ENCODE measurements at regions not wholly inside any gene's neighbourhood (a gene's known extent, or its start where the extent isn't known, plus 50 kb on each side); places are given as distances from the start of the nearest gene placed in this dataset.

DNA sequence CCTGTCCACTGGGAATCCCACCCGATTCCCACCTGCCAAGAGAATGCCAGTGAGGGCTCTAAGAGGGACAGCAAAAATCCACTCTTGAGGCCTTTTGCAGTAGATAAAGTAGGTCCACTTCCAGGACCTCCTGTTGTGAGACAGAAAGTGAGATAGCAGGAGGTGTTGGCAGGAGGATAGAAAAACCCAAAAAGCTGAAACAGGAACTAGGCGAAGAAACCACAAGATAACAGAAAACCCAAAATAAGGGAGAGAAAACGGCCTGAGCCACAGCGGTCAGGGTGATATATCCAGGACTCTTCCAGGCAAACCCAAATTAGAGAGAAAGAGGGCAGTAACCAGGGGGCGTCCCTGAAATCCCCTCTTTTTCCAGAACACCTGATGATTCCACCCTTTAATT is 79.7 kb upstream of the LINC01488 start:
- H2AK9ac ChIP-seq (replicated peaks; ENCODE audit: low read depth, low read length, poor library complexity): no peak overlapping the region
- no peak overlapping the region for H3K9ac ChIP-seq (ENCODE audit: low read depth, low read length)
- no peak overlapping the region for H3K27ac ChIP-seq (ENCODE audit: insufficient read depth, low read length)
- H2BK120ac ChIP-seq (ENCODE audit: low read depth, low read length): peak overlapping the region; percentile 3
- H2BK20ac ChIP-seq (ENCODE audit: low read depth, low read length): peak overlapping the region; percentile 63; the same call in 1 of the 2 replicates
- ChIA-PET CTCF (no interaction called here), POLR2A (ENCODE audit: unreplicated experiment) (no interaction called here)
- H4K5ac ChIP-seq (ENCODE audit: low read depth, low read length): no peak overlapping the region
- H3K4ac ChIP-seq (ENCODE audit: low read depth, low read length): 0 out of 2 replicates have a peak overlapping the region, but pooled peaks have one; percentile 55
- H3K4me1 ChIP-seq (ENCODE audit: control insufficient read depth, insufficient read depth, low read length): peaks cover 14% of the 10 kb centered on the region
- H2BK15ac ChIP-seq (ENCODE audit: low read depth, low read length): no peak overlapping the region
- no peak overlapping the region for H3K18ac ChIP-seq (ENCODE audit: low read depth, low read length)
- in situ Hi-C loops (cut with MboI; ENCODE audit: low sequenced_read_pairs): no loop called here
- H3K4me2 ChIP-seq (ENCODE audit: low read depth, low read length): no peak overlapping the region
- 0 out of 2 replicates have a peak overlapping the region, but pooled peaks have one; percentile 49 for H4K91ac ChIP-seq (ENCODE audit: insufficient read depth, low read depth, low read length)
- H2AFZ ChIP-seq (replicated peaks; ENCODE audit: low read length, poor library complexity): no peak overlapping the region
- no peak overlapping the region for H3K14ac ChIP-seq (replicated peaks; ENCODE audit: low read depth, low read length)
- peaks cover 12% of the 10 kb centered on the region; the same call in 1 of the 2 replicates for H3K9me1 ChIP-seq (ENCODE audit: insufficient read depth, low read length)
- DNase-seq: no peak
- H4K20me1 ChIP-seq (ENCODE audit: insufficient read depth, low read length): no peaks in the 10 kb centered on the region
- no peak overlapping the region for H3K23ac ChIP-seq (ENCODE audit: low read depth, low read length)
- no peak overlapping the region for H3K56ac ChIP-seq (ENCODE audit: extremely low read depth, insufficient read depth, low read length)
- no peak overlapping the region for H3K4me3 ChIP-seq (ENCODE audit: insufficient read depth, low read depth, low read length)
- H4K8ac ChIP-seq (ENCODE audit: low read depth in 2 of 2, low read length in 2 of 2): no peak overlapping the region
- H2AK5ac ChIP-seq (ENCODE audit: low read depth, low read length): peak overlapping the region; percentile 48
- peaks cover 9% of the 10 kb centered on the region for H3K9me3 ChIP-seq (ENCODE audit: control insufficient read depth, insufficient read depth, low read length)
- no peak for ATAC-seq (ENCODE audit: low read depth)
- WGBS, 2 experiments (ENCODE audit: extremely low coverage in 2 of 2, insufficient read length in 1 of 2): no CpG with 5 or more reads among the region's 5 CpGs
- no peaks in the 10 kb centered on the region for H3K36me3 ChIP-seq (ENCODE audit: control insufficient read depth, insufficient read depth, low read length)
- no TSS peak for BruUV-seq (replicated peaks)
- dilution Hi-C loops (cut with HindIII; ENCODE audit: low sequenced_read_pairs, unreplicated experiment): no loop called here
- TF ChIP-seq BHLHE40 (IDR thresholded peaks at IDR 0.05; ENCODE audit: low read depth, low read length) (no peak), FOS (IDR thresholded peaks at IDR 0.05; ENCODE audit: low read depth, low read length) (no peak), POLR2A (IDR thresholded peaks at IDR 0.05; ENCODE audit: low read depth, low read length) (no peak), SMC3 (IDR thresholded peaks at IDR 0.05; ENCODE audit: low read depth, low read length) (no peak), MXI1 (IDR thresholded peaks at IDR 0.05; ENCODE audit: borderline replicate concordance, low read depth, low read length) (no peak), CEBPB (IDR thresholded peaks at IDR 0.05; ENCODE audit: low read depth, low read length) (no peak)
- TF ChIP-seq, protein P1, sequence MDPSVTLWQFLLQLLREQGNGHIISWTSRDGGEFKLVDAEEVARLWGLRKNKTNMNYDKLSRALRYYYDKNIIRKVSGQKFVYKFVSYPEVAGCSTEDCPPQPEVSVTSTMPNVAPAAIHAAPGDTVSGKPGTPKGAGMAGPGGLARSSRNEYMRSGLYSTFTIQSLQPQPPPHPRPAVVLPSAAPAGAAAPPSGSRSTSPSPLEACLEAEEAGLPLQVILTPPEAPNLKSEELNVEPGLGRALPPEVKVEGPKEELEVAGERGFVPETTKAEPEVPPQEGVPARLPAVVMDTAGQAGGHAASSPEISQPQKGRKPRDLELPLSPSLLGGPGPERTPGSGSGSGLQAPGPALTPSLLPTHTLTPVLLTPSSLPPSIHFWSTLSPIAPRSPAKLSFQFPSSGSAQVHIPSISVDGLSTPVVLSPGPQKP (IDR thresholded peaks at IDR 0.05; ENCODE audit: borderline replicate concordance, low read depth, low read length): no peak
- H2BK5ac ChIP-seq (ENCODE audit: low read depth, low read length, poor library complexity, severe bottlenecking): no peak overlapping the region
- intact Hi-C loops (cut with micrococcal nuclease): no loop called here
- H3K79me1 ChIP-seq (ENCODE audit: low read depth in 1 of 2, low read length in 2 of 2): no peaks in the 10 kb centered on the region
- H3K27me3 ChIP-seq (ENCODE audit: control insufficient read depth, insufficient read depth, low read length): no peaks in the 10 kb centered on the region

Data from IMR-90 (cell line).